GM18870 (cell line): ENCODE measurements at regions not wholly inside any gene's neighbourhood (a gene's known extent, or its start where the extent isn't known, plus 50 kb on each side); places are given as distances from the start of the nearest gene placed in this dataset.

ENCODE experiments used
- ATAC-seq: cut with Tn5 transposase; IDR thresholded peaks from one replicate; pipeline ENCODE4 v1.9.1; 2021; ENCODE audit warnings: moderate library complexity; ENCODE audit not compliant: unreplicated experiment

- no peak for ATAC-seq
Observed at GRCh38 chr5:162323466-162323865, 255.9 kb downstream of the GABRG2 start.

- ATAC-seq, result no peak
Observed at GRCh38 chr5:162324328-162324727, 256.8 kb downstream of the GABRG2 start.

DNA sequence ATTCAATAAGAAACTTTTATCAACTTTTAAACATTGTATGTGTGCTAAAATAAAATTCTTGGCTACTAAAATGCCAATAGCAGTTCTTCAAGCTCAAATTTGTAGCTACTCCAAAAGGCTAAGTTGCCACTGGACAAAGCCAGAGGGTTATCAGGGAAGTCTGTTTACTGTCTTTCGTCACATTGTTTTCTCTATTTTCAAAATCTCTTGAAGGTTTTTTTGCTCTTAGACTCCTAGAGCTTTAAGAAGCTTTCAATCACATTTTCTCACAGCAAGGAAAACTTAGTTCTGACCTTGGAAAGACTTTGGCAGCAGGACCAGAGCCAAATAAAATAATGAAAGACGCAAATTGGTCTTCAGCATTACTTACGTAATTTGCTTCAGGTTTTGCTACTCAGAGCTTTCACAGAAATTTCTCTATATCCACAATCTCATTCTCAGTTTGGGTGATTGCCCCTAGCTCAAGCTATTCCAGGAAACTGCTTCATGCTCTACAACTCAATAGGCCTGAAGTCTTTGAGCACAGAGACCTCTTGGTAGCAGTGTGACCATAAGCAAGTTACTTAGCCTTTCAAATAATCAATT, 257.7 kb downstream of the GABRG2 start:
- ATAC-seq, result no peak

- no peak for ATAC-seq
Observed at GRCh38 chr5:162334944-162335343, 267.4 kb downstream of the GABRG2 start.

DNA sequence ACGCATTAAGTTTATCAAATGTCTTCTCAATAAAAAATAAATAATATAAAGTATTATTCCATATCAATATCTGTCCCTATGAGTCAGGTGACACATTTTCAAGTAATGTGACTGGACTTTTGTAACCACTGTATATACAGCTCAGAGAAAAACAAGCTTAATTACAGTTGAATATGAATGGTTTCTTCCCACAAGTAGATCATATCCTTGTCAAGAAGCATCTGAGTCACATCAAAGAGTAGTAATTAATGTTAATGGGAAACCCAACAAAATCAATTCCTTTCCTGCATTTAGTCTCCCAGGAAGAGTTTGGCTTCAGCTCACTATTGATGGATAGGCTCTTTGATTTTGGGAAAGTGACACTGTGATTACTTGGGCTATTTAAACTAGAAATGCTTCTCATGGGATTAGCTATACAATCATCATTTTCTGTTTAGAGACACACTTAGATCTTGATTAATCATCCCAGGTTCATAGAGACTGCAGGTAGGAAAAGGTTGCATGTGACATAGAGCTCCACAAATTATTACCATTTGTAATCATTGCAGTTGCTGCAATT, 292.9 kb downstream of the GABRG2 start:
- no peak for ATAC-seq

- no peak for ATAC-seq
Observed at GRCh38 chr5:162372256-162372655, 304.7 kb downstream of the GABRG2 start.

DNA sequence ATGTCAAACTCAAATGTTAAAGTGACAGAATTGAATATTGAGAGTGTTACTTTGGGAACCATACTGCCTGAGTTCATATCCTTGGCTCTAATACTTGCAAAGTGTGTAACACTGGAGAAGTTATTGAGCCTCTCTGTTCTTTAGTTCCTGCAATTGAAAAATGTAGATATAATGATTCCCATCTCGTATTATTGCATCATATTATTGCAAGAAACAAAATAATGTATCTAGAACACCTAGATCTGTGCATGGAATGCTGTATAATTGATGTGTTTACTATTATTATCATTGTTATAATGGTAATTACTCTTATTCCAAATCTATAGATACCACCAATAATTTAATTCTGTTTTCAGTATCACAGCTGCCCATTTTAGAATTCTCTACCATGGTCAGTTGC, 310.3 kb downstream of the GABRG2 start:
- no peak for ATAC-seq

DNA sequence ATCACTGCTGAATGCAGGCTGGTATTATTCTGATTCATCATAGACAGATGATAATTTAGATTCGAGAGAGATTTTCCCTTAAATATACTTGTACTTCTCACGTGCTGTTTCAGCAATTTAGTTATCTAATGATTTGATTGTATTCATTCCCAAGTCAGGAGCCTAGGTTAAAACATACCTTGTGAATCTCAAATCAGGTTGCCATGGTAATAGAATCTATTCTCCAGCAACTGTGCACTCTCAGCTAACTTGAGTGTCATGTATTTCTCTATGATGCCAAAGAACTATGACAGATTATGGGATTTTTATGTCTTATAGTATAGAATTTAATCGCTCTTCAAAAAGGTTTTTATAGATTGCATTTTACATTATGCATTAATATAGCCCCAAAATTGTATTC, 315.3 kb downstream of the GABRG2 start:
- no peak for ATAC-seq

DNA sequence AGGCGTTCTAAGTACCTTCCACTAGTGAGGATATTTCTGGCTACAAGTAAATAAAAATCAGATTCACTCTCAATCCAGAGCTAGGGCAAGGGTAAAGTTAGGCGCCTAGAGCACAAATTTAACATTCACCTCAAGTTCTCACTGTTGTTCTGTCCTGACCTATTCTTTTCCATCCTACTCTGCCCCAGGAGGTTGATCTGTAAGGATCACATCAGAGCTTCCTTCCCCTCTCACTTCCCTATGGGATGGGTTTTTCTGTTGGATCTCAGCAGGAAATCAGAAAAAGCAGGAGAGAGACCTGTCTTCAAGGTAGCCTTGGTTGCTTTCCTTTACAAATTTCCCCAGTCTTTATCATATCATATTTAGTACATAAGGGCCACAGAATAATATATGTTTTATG, 316.7 kb downstream of the GABRG2 start:
- ATAC-seq, result no peak

DNA sequence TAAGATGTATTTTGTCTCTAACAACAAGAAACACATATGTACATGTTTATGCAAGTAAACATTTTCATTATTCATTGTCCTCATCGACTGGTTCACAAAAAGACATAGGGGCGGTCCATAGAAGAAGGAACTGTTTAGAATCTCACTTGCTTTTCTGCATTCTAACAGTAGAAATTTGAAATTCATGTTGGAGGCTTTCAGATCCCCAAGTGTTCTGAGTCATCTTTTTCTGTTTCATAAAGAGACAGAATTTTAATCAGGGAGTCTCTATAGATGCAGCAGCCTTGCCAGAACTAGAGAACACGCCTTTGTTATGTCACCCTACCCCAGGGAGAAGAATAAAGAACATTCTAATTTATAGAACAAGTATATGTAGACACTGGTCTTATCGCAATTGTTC, 324.3 kb downstream of the GABRG2 start:
- ATAC-seq, result no peak

DNA sequence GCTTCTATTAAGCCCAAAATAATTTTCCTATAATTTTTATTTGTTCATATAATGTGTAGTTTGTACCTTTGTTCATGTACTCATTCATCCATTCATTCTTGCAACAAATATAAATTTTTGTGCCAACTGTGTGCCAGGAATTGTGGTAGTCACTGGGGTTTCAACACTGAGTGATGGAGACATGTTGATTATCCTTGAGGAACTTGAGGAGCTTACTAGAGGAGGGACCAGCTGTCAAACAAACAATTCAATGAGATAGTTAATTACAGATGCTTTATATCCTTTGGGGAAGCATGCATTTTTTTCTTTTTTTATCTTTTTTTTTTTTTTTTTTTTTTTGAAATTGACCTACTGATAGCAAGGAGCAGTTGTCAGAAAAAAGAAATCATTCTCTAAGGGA, 324.8 kb downstream of the GABRG2 start:
- ATAC-seq, result no peak

DNA sequence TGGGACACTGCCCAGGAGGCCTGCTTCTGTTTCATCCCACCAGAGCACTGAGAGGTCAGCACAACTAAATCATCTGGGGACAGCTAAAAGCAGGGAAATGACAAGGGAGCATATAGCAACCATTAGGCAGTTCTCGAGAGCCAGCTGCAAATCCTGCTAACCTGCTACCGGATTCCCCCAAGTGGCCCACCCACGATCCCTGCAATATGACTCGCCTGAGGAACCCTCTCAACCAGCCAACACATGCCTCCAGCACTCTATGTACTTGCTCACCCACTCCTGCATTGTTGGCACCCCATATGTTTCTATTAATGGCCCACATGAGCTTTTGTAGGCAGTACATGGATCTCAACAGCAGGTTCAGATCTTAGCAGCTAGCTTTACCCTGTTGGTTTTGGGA, 326.0 kb downstream of the GABRG2 start:
- ATAC-seq, result no peak

DNA sequence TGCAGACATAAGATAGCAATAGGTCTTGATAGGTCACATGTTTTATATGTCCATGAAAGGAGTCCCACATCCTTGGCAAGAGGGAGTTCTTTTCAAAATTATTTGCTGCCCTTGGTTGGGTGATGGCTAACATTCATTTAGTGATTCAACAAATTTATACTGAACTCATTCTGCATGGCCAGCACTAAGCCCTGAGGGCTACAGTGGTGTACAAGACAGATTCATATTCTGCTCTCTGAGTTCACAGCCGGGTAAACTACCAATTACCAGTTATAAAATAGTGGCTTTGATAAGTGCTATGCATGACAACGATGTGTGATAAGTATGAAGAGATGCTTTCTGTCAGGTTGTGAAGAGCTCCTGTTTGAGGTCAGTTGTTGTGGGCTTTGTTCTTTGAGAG, 340.0 kb downstream of the GABRG2 start:
- ATAC-seq, result no peak

DNA sequence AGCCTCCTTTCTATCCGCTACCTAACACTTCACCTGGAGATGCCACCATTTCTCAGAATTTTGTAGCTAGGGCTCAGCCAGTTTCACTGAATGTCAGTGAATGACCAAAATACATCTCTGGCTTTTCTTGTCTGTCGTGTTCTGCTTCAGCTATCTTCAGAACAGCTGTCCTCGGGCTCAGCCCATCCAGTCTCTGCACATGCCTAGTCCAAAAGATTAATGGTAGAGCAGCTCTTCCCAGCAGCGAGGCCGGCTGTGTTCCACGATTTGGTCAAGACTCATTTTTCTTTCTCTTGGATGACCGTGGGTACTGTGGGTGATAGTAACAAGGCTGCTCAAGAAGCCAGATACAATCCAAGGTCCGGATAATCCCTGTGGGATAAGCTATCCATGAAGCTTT, 342.8 kb downstream of the GABRG2 start:
- ATAC-seq, result no peak

- no peak for ATAC-seq
Observed at GRCh38 chr5:162429142-162429541, 361.6 kb downstream of the GABRG2 start.

DNA sequence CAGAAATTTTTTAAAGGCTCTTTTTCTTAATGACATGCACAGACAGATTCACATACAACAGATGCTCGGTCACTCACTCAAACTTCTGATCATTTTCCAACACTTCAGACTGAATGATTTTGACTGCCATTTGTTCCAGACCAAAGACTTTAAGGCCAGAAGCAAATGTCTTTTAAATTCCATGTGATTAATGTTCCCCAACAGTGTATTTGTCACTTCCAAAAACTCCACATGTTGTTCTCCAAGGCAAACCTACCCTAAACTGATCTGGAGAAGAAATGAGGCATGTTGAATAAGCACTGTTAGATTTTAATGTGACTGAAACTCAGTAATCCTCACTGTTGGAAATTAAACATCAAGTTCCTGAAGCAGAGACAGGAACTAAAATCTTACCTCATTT, 366.7 kb downstream of the GABRG2 start:
- ATAC-seq, result no peak

DNA sequence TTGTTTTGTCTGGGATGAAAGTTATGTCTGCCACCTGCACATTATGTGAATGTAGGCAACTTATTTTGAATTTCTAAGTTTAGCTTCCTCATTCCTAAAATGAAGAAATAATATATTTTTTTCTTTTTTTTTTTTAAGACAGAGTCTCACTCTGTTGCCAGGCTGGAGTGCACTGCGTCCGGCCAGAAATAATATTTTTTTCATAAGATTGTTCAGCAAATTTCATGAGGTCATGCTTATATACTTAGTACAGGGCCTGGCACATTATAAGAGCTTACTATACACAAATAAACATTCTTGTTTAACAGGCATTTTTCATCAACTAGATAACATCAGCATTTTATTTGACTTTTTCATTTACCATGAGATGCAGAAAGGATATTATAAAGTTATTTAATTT, 368.5 kb downstream of the GABRG2 start:
- ATAC-seq, result no peak

GRCh38 chr5:162444129-162444762, 376.7 kb downstream of the GABRG2 start:
- ATAC-seq, result no peak

DNA sequence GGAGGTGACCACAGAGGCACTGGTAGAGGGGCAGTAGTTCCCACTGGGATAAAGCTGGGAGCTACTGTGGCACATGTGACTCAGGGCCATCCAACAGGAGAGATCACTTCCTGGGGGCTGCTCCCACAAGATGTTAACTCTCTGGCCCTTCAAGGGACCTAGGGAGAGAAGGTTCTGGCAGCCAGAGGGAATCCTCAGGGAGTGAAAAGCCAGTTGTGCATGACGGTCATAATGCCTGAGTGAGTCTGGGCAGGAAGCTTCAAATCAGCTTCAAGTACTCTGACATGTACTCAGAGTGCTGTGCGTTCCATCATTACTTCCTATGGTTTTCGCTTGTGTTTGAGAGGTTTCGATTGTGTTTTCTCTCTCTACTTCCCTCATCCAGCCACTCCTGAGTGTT, 388.5 kb downstream of the GABRG2 start:
- ATAC-seq, result no peak

DNA sequence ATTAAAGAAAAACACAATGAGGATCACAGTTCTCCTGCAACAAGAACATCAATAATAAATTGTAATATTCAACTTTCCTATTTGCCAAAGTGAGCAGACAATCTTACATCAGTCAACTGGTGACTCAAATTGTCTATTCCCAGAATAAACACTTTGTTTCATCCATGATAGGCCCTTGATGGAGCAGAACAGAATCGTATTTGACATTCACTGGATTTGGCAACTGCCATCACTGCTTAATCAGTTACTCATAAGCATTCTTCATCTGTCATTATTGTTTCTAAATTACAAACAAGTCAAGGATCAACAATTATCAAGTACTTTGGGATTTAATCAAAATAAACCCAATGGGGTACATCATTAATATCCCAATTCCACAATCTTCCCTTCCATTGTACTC, 398.4 kb downstream of the GABRG2 start:
- ATAC-seq, result no peak

DNA sequence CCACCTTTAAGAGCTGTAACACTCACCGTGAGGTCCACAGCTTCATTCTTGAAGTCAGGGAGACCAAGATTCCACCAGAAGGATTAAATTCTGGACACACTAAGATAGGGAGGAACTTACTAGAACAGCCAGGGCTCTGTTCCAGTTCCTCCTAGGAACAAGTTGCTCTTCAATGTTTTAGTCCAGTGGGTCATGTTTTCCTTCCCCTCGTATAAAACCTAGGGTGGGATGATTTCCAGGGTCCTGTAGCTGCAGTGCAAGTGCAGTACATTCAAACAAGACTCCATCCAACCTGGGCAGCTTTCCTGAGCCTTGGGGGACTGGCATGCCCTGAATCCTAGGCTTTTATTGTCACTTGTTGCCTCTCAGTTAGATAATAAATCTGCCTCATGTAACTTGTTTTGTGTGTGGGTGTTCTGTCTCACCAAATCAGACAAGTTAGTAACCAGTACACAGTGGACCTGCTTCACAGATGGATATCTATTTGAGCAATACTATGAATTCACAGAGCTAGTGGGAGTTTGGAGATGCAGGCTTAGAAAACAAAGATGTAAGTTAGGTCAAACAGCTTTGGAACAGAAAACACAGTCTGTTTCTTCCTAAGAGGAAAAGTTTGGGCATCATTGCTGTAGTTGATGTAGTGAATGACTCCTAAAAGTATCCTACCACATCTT, 405.6 kb downstream of the GABRG2 start:
- ATAC-seq, result no peak

DNA sequence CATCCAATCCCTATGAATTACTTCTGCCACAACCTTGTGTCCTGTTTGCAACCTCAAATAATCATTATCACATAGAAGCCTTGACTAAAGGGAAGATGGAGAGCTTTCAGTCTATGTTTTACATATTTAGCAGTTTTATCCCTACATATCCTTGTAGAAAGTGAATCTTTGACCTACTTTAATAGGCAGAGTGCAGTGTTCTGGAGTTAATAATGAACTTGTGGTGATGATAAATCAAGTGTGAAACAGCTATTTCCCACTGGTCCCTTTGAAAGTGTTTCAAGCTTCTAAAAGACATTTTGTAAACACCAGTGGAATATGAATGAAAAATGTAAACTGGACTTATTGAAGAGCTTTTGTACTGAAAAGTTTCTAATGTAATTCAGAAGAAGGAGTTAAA, 406.7 kb downstream of the GABRG2 start:
- ATAC-seq, result no peak
